Adipocyte (in vitro differentiated cells): ENCODE measurements at regions not wholly inside any gene's neighbourhood (a gene's known extent, or its start where the extent isn't known, plus 50 kb on each side); places are given as distances from the start of the nearest gene placed in this dataset.
A peak's percentile ranks its signal among the peaks of the same experiment; 100 is the strongest.

Experiments used
- DNase-seq: peaks from one replicate; pipeline ENCODE4 v3.0.0-alpha.2; 2015; ENCODE audit warnings: low read depth
- H3K27me3 ChIP-seq: replicated peaks from 2 replicates; pipeline ENCODE4 v1.7.0; 2013; ENCODE audit warnings: mild to moderate bottlenecking, low read length, moderate library complexity; ENCODE audit not compliant: control insufficient read depth, insufficient read depth
- H3K36me3 ChIP-seq: 2 replicates; pipeline ENCODE4 v1.7.0; 2013; ENCODE audit warnings: low read length, mild to moderate bottlenecking, moderate library complexity; ENCODE audit not compliant: control insufficient read depth, insufficient read depth, severe bottlenecking
- H3K4me1 ChIP-seq: 2 replicates; pipeline ENCODE4 v1.7.0; 2013; ENCODE audit warnings: mild to moderate bottlenecking, low read length, moderate library complexity; ENCODE audit not compliant: control insufficient read depth, insufficient read depth
- H3K4me3 ChIP-seq: 2 replicates; pipeline ENCODE4 v1.7.0; 2013; ENCODE audit warnings: mild to moderate bottlenecking, low read length, moderate library complexity
- H3K9ac ChIP-seq: 2 replicates; pipeline ENCODE4 v1.7.0; 2013; ENCODE audit warnings: mild to moderate bottlenecking, low read length, moderate library complexity
- H3K9me3 ChIP-seq: 2 replicates; pipeline ENCODE4 v1.7.0; 2013; ENCODE audit warnings: mild to moderate bottlenecking, low read length, moderate library complexity; ENCODE audit not compliant: control insufficient read depth

DNA sequence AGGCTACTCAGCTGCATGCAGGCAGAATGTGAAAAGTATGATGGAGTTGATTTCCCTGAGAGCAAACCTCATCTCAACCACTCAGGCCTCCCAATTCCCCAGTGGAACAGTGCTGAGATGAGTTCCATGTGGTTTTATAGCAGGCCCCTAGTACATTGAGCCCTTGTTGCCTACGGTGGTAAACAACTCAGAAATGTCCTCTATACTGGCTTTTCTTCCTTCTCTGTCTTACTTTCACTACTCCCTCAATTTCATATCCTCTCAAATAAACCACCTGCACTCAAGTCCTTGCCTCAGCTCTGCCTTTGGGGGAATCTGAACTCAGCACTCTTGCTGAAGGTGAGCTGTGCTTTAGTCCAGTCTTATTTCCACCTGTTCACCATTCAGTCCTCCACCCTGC is 399.9 kb downstream of the PDCD6IP start:
- peaks cover 8% of the 10 kb centered on the region for H3K4me1 ChIP-seq
- H3K4me3 ChIP-seq, result no peak overlapping the region
- no peak for DNase-seq
- no peak overlapping the region for H3K9ac ChIP-seq
- no peaks in the 10 kb centered on the region for H3K27me3 ChIP-seq
- H3K9me3 ChIP-seq, result no peaks in the 10 kb centered on the region
- no peaks in the 10 kb centered on the region for H3K36me3 ChIP-seq

GRCh38 chr3:34200576-34200975 is 402.1 kb downstream of the PDCD6IP start:
- no peak for DNase-seq
- Histone ChIP-seq H3K9ac (no peak overlapping the region), H3K4me3 (no peak overlapping the region), H3K36me3 (no peaks in the 10 kb centered on the region), H3K4me1 (peaks cover 6% of the 10 kb centered on the region), H3K27me3 (no peaks in the 10 kb centered on the region), H3K9me3 (no peaks in the 10 kb centered on the region)

GRCh38 chr3:34202975-34203374 is 404.5 kb downstream of the PDCD6IP start:
- no peak for DNase-seq
- Histone ChIP-seq H3K9me3 (no peaks in the 10 kb centered on the region), H3K36me3 (no peaks in the 10 kb centered on the region), H3K4me1 (peaks cover 11% of the 10 kb centered on the region), H3K4me3 (no peak overlapping the region), H3K9ac (no peak overlapping the region), H3K27me3 (no peaks in the 10 kb centered on the region)

DNA sequence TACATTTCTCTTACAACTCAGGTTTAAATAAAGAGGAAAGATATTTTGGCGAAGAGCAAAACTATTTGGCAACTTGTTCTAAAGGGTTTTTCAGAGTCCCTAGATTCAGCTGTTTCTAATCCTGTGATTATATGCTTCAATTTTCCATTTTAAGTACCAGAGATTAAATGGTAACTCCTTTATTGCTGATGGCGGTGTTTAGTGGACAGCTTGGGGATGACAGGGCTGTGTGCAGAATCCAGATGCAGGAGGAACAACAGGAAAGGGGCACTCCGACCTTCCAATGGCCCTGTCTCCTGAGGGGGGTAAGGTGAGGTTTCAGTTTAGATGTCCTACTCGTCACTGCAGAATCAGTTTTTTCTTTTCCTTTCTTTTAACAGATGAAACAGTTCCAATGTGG is 405.0 kb downstream of the PDCD6IP start:
- no peaks in the 10 kb centered on the region for H3K9me3 ChIP-seq
- no peak overlapping the region for H3K9ac ChIP-seq
- no peak overlapping the region for H3K4me3 ChIP-seq
- H3K4me1 ChIP-seq, result peaks cover 15% of the 10 kb centered on the region
- no peak for DNase-seq
- no peaks in the 10 kb centered on the region for H3K36me3 ChIP-seq
- H3K27me3 ChIP-seq, result no peaks in the 10 kb centered on the region

GRCh38 chr3:34207002-34207401 is 408.6 kb downstream of the PDCD6IP start:
- Histone ChIP-seq H3K4me3 (no peak overlapping the region), H3K4me1 (peaks cover 14% of the 10 kb centered on the region), H3K36me3 (no peaks in the 10 kb centered on the region), H3K9ac (no peak overlapping the region), H3K9me3 (no peaks in the 10 kb centered on the region), H3K27me3 (no peaks in the 10 kb centered on the region)
- DNase-seq, result peak; percentile 79

GRCh38 chr3:34207806-34208205 is 409.4 kb downstream of the PDCD6IP start:
- no peak overlapping the region for H3K4me3 ChIP-seq
- H3K27me3 ChIP-seq, result no peaks in the 10 kb centered on the region
- no peaks in the 10 kb centered on the region for H3K36me3 ChIP-seq
- DNase-seq, result peak; percentile 64
- peak overlapping the region; percentile 41 for H3K9ac ChIP-seq
- no peaks in the 10 kb centered on the region for H3K9me3 ChIP-seq
- H3K4me1 ChIP-seq, result peaks cover 22% of the 10 kb centered on the region

GRCh38 chr3:34212175-34212574 is 413.7 kb downstream of the PDCD6IP start:
- H3K4me3 ChIP-seq, result no peak overlapping the region
- DNase-seq, result peak; percentile 45

GRCh38 chr3:34212656-34213055 is 414.2 kb downstream of the PDCD6IP start:
- Histone ChIP-seq H3K9ac (peak overlapping the region; percentile 55), H3K4me1 (peaks cover 43% of the 10 kb centered on the region), H3K9me3 (no peaks in the 10 kb centered on the region), H3K4me3 (no peak overlapping the region), H3K27me3 (no peaks in the 10 kb centered on the region), H3K36me3 (no peaks in the 10 kb centered on the region)
- peak; percentile 90 for DNase-seq

More at GRCh38 chr3:34212175-34212574, 413.7 kb downstream of the PDCD6IP start:
- Histone ChIP-seq H3K27me3 (no peaks in the 10 kb centered on the region), H3K9ac (peak overlapping the region; percentile 55), H3K9me3 (no peaks in the 10 kb centered on the region), H3K4me1 (peaks cover 46% of the 10 kb centered on the region), H3K36me3 (no peaks in the 10 kb centered on the region)

- no peak for DNase-seq
- no peak overlapping the region for H3K4me3 ChIP-seq
- H3K27me3 ChIP-seq, result no peaks in the 10 kb centered on the region
- H3K4me1 ChIP-seq, result peaks cover 35% of the 10 kb centered on the region
- H3K9ac ChIP-seq, result no peak overlapping the region
- no peaks in the 10 kb centered on the region for H3K9me3 ChIP-seq
- no peaks in the 10 kb centered on the region for H3K36me3 ChIP-seq
Observed at GRCh38 chr3:34213478-34213877, 415.0 kb downstream of the PDCD6IP start.

DNA sequence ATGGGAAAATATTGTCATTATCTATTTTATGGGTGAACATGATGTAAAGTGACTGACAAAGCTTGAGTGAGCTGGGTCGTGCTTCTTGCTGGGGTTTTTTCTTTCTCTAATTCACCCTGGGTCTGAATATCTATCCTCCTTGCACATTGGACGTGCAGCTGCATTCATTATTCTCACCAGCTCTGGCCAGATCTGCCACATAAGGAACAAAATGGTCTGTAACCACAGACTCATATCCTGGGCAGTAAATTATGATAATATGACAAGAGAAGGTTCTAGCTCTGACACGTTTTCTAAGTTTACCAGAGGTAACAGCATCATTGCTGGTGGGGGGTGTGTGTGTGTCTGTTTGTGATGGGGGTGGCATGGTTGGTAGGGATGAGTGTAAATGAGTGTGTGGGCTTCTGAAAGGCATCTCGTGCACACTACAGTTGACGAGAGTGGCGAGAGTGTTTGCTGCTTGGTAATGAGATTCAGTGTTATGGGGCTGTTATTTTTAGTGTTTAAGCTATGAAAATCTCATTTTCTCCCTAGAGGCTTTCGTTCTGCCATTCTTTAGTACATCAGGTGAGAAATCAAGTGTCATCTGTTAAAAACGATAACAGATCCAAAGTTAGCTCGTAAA is 418.4 kb downstream of the PDCD6IP start:
- Histone ChIP-seq H3K36me3 (no peaks in the 10 kb centered on the region), H3K4me1 (peaks cover 41% of the 10 kb centered on the region), H3K27me3 (no peaks in the 10 kb centered on the region), H3K4me3 (peak overlapping the region; percentile 7), H3K9me3 (no peaks in the 10 kb centered on the region), H3K9ac (peak overlapping the region; percentile 35)
- DNase-seq, result no peak

GRCh38 chr3:34218706-34219385 is 420.4 kb downstream of the PDCD6IP start:
- Histone ChIP-seq H3K4me3 (no peak overlapping the region), H3K36me3 (no peaks in the 10 kb centered on the region), H3K9ac (no peak overlapping the region), H3K4me1 (peaks cover 24% of the 10 kb centered on the region), H3K27me3 (no peaks in the 10 kb centered on the region), H3K9me3 (no peaks in the 10 kb centered on the region)
- DNase-seq, result no peak
